Activated CD4-positive, alpha-beta T cell treated with anti-CD3 and anti-CD28 coated beads for 24 hours (primary cell): ENCODE measurements at regions not wholly inside any gene's neighbourhood (a gene's known extent, or its start where the extent isn't known, plus 50 kb on each side); places are given as distances from the start of the nearest gene placed in this dataset.
A peak's percentile ranks its signal among the peaks of the same experiment; 100 is the strongest.
"Not testable (repeated sequence)": the region's sequence is repeated elsewhere in the genome, so short reads cannot be mapped to it uniquely, and the experiment has no call there.

Source experiments
- DNase-seq, 2 donors: peaks; one replicate each; pipeline ENCODE4 v3.0.0-alpha.2; 2020; ENCODE audit warnings: low read depth in 2 of 2

DNA sequence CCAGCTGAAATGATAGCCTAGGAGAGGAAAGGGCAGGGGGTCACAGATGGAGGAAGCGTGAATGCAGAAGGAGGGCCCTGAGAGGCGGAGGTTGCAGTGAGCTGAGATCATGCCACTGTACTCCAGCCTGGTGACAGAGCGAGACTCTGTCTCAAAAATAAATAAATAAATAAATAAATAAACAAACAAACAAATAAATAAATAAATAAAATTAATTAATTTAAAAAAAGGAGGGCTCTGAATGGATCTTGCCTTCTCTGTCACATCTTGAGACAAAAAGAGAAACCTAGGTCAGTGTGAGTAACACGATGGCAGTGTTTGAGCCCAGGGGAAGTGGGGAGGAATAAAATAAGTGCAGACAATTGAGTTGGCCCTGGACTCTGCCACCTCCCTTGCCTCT, 182.3 kb upstream of the DAAM1 start:
- DNase-seq, result not testable (repeated sequence)

DNA sequence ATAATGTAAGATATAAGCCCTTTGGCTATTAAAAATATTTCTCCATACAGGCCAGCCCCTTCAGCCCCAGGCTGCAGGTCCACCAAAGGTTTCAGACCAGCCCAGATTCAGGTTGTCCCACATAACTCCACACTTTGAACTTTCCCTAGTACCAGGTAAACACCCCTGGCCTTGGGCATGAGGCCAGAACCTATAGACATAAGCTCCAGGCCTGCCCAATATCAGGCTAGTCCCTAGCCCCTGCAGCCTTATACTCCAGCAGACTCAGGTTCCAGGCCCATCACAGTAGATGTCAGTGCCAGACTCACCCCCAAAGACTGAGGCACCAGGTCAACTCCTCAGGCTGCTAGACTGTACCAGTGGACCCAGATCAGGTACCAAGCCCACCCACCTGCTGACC, 178.5 kb upstream of the DAAM1 start:
- DNase-seq, result no peak

DNA sequence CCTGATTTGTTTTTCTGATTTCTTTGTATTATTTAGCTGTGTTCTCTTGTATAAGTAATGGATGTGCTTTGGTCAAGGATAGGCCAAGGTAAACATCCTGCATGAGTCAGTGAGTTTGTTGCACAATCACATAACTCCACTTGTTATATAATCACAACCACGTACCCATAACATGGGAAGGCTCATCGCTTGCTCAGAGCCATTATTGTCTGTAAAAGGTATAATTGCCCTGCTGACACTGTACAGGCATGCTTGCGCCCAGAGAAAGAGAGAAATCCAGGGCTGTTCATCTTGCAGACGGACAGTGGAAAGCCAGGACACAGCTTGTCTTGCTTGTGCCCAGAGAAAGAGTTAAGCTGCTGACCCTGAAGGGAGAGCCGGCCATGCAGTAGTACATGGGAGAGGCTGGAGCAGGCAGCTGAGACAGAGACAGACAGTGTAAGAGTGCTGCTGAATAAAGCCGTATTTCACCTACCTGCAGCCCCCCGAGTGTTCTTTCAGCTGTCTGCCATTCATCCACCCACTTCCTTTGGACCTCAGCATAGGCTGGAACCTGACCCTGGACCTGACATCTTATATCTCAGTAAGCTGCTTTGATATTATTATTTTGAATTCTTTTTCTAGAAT, 174.7 kb upstream of the DAAM1 start:
- no peak for DNase-seq

DNA sequence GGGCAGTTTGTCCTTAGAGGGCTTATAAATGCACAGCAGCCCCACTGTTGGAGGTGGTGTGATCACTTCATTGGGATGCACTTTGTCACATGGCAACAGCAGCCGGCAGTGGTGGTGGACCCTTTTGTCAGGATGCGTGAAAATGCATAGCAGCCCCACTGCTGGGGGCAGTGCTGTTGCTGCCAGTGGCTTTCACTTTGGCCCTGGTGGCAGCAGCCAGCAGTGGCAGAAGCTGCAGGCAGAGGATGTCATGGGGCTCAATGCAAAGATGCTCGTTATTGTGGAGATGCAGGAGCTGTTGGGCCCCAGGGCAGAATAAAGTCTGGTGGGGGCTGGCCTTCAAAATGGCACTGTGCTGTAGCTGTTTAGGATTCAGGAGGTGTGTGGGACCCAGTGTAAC, 173.0 kb upstream of the DAAM1 start:
- DNase-seq, result no peak

DNA sequence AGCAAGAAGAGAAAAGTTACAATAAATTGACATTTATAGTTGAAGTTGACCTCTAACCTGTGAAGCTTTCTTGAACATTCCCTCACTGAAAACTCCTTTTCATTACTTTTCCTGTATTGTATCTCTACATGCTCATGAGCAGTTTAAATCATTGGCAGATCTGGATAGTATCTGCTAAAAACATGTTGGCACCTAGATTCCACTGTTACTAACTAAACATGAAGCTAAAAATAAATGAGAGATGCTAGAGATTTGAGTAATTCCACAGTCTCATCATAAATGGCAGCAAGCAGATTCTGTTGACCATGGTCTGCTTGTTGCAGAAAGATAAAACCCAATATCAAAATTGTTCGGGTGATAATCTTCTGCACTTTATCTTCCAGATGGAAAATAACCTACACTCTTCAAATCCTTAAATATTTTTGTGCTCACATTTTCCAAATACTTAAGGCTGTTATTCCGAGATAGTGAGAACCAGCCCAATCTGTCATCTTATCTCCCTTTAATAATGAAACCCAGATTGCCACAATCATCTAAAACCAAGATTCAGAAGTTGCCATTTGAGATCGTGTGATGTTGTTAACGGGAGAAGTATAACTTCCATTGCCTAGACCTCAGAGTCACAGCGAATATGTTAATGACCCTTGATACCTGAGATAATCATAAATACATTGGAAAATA, 171.0 kb upstream of the DAAM1 start:
- DNase-seq, result no peak

DNA sequence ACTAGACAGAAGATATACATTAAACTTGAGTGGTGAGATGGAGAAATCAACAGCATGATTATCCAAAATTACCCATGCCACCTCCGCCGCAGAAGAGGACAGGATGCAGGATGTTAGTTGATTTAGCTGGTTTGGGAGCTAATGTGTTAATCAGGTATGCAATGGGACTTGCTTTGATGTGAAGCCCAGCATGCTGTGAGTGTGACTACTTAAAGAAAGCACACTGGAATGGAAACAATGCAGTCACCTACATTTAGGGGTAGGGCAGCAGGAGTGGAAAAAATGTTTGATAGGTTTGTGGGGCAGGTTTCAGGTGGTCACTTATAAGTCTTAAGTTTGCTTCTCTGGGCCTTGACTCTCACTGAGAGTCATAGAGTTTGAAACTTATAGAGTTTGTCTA, 170.0 kb upstream of the DAAM1 start:
- DNase-seq, result no peak

DNA sequence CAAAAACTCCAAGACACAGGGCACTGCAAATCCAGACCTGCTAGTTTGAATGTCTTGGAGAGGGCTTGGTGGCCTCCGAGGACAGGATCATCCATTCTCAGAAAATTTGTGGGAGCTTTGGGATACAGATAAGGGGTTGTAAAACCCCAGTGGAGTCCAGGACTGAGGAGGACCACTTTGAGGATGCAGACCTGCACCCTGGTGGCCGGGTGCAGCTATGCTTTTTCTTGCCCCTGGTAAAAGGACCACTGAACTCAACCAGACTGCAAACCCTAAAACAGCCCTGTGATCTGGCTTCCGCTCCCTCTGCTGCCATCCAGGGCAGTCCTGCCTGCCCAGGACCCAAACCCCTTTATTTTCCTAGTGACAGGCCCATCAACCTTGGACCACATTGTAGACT, 169.5 kb upstream of the DAAM1 start:
- DNase-seq, result no peak

DNA sequence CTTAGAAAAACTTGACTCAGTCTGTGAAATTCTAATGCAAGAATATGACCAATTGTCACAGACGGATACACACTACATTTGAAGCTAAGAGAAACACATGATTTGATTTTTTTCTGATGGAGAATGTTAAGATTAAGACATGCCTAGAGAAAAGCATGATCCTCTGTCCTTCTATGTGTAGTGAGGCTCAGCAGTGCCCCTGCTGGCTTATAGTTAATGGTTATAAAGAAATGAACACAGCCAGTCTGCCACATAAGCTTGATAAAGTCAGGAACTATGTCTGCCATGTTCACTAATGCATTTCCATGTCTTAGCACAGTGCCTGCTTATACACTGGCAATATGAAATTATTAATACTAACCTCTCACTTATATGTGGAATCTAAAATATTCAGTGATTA, 168.1 kb upstream of the DAAM1 start:
- no peak for DNase-seq

DNA sequence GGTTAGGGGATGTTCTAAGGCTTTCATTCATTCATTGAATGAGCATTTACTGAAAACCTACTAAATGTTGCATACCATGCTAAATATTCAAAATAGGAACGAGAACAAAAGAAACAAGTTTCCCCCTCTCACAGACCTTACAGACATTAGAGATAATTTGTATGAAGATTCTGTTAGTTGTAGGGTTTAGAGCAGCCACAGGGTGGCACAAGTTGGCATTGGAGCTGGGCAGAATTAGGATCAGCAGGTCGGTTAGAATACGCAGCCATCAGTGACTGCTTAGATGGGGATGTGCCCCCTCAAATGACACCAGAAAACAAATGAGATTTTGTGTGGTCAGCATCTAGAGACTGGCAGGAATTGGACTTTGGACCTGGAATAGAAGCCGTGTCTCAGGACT, 166.3 kb upstream of the DAAM1 start:
- DNase-seq, result no peak

DNA sequence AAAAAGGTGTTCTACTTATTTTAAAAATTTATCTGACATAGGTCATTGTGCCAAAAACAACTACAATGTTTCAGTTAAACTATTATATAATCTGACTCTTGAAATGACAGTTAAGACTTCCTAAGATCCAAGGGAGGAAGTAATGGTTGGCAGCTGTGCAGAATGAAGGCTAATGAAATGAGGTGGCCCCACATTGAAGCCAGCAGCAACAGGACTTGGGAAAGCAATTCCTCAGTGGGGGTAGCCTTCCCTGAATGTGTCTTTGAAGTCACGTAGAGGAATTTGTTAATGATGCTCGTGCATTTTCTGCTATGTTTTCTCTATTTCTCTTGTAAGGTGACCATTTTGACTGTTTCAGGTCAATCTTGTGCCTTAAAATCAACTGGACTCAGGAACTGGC, 162.4 kb upstream of the DAAM1 start:
- DNase-seq, result no peak

DNA sequence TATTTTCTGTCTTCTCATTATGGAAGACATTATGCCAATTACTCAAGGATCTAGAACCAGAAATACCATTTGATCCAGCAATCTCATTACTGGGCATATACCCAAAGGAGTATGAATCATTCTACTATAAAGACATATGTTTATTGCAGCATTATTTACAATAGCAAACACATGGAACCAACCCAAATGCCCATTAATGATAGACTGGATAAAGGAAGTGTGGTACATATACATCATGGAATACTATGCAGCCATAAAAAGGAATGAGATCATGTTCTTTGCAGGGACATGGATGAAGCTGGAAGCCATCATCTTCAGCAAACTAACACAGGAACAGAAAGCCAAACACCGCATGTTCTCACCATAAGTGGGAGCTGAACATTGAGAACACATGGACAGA, 161.8 kb upstream of the DAAM1 start:
- not testable (repeated sequence) for DNase-seq

DNA sequence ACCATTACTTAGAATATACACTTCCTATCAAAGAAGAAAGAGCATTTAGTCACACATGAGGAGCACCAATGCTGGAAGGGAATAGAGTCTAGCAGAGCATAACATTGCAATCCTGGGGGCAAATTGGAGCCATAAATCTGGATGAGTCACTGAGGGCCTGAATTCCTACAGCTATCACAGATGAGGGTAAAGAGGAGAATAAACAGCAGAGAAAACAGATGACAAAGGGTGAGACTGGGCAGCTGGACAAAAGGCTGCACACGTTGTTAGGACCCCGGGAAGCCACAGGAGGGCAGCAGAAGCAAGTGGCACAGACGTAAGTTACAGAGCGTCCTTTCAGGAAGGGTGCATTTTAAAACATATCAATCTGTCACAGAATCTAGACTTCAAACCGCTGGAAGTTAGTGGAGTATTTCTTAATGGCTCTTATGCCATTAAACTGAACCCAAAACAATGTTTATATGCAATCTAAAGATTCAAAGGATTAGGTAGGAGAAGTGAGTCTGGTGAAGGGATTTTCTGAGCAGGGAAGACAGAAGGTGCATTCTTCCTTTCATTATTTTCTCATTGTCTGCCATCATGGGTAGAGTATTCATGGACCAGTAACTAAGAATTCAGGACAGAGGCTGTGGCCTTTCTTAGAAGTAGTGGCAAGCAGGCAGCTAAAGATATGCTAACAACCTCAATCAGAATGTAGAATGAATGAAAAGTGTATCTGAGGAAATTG, 159.8 kb upstream of the DAAM1 start:
- peak in 1 of 2 donors; percentile 13 for DNase-seq

DNA sequence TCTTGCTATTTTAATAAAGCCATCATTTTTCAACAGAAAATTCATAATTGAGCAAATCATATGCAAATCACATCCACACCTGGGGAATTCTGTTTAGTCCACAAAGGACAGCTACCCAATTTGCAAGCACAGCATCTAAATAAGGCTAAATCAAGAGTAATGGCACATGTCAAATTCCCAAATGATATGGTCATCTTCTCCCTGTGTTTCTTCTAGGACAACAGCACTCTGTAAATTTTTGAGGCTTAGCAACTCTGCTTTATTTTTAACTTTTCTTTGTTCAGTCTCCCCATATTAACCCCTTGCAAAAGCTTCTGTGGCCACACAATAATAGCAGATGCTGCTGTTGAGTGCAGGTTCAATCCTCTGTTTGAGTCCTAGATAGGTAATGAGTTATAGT, 155.6 kb upstream of the DAAM1 start:
- no peak for DNase-seq

DNA sequence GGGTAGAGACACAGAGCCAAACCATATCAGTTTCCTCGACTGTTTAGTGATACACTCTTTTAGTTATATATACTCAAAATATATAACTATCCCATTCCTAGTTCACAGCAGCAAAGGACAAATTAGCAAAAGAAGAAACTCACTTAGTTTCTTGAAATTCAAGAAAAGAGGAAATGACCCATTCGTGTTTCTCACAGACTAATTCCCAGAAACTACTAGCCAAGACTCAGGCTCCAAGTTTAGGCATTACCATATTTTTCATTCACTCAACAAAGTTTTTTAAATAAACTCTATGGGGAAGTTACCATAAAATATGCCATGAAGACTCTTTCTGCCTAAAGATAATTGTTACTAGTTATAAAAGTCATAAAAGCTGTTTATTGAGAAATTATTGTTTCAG, 152.3 kb upstream of the DAAM1 start:
- DNase-seq, result no peak

DNA sequence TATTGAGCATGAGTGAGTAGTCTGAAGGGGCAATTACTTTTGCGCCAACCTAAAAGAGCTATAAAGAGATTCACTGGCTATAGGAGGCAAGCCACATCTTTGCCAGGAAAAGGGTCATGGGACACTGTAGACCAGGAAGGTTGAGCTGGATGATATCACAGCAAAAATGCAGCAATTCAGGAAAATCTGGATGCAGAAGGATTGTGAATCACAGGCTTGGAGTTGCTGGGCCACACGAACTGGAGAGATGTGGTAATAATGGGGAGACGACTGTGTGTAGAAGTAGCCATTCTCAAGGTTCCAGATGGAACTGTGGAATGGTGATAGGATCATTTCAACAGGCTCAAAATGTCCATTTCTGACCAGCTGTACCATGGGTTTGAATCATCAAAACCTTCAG, 151.4 kb upstream of the DAAM1 start:
- no peak for DNase-seq

DNA sequence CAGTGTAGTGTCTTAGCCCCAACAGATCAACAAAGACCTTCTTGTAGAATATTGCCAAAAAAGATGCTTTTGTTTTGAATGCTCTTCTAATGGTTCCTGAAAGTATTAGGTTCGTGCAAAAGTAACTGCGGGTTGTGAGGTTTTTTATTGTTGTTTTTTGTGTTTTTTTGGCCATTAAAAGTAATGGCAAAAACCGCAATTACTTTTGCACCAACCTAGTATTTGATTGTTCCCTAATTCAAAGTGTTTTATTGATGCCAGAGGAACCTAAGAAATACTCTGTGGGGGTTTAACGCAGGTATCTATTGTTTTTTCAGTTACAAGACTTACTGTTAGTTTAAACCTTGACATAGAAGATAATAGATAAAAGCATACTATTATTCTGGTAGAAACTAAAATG, 150.8 kb upstream of the DAAM1 start:
- no peak for DNase-seq

DNA sequence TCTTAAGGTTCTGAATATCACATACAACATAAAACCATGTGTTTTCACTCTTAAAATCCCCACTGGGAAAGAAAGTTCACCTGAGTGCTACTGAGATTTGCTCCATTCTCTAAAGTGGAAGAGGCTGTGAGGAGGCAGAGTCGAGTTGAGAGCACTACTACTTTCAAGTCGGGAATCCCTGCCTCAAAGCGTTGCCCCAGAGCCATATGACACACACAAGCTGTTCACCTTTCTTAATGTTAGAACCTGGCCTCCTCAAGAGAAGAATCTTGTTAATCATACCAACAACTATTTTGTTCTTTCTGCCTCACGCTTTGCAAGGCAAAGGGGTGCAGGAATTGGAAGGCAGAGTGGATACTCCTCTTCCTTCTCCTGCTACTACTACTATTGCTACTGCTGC, 149.7 kb upstream of the DAAM1 start:
- no peak for DNase-seq

DNA sequence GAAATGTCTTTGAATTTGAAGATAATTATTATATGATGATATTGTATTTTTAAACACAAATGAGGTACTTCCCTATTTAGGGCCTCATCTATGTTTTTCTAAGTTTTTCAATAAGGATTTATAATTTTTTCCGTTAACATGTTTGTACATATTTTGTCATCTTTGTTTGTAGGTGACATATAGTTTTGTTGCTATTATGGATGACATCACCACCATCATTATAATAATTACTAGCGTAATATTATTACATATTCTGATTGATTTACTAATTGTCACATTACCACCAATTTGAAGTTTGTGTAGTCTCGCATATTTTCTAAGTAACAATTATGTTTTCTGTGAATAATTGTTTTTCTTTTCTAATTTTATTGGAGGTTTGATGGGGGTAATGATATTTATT, 147.2 kb upstream of the DAAM1 start:
- DNase-seq, result no peak

DNA sequence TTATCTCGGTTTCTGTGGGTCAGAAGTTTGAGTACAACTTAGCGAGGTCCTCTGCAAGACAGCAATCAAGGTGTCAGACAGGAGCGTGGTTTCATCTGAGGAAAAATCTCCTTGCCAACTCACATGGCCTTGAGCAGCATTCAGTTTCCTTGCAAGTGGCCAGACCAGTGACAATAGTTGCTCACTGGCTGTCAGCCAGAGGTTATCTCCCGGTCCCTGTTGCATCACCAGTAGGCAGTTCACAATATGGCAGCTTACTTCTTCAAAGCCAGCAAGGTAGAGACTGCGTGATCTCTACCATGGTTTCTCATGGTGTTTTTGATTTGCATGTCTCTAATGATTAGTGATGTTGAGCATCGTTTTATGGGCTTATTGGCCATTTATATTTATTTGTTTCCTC, 143.8 kb upstream of the DAAM1 start:
- DNase-seq, result no peak

DNA sequence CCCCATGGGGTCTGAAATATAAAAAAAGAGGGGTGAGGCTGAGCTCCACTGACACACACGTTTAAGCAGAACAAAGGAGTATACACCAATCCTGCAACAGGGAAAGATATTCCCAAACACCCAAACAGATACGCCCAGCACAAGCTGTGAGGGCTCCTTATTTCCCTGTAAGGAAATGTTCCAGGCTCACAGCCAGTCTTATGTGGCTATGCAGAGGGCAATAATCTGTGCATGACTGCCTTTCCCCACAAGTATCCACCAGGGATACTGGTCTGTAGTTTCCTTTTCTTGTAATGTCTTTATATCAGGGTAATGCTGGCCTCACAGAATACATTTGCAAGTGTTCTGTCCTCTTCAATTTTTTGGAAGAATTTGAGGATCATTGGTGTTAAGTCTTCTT, 141.7 kb upstream of the DAAM1 start:
- DNase-seq, result no peak

DNA sequence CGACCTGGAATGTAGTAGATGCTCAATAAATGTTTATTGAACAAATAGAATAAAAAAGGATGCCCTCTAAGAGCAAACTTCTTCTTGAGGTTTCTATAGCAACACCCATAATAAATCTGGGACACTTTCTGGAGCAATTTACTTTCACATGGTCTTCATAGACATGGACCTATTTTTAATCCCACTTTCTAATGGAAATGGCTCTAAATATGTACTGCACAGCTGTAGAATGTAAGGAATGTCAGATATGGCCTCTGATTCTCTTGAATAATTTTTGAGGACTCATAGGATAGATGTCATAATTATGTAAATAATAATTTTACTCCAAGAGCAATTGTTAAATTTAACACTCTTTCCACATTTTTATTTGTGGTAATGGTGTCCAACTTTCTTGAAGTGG, 133.5 kb upstream of the DAAM1 start:
- DNase-seq, result no peak

DNA sequence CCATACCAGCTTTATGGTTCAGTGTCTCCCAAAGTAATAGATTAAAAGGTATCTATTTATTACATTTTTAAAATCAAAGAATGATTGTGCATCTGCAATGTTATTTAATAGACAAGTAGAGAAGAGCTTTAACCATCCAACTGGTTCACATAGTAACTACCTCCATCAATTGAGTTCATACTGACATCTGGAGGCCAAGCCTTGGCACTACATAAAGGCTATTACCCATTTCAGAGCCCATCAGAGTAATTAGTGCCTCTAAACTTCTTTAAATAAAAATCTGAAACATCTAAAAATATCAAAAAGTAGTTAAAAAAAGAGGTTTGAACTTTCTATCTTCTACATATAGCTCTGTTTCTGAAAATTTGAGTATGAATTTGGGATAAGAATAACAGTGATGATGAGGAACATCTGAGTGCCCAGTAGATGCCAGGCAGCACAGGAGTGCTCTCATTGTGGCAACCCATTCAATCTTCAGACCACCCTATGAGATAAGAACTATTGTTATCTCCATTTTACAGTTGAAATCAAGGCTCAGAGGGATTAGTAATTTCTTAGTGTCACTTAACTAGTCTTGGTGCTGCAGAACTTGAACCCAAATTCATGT, 132.9 kb upstream of the DAAM1 start:
- DNase-seq, result no peak

DNA sequence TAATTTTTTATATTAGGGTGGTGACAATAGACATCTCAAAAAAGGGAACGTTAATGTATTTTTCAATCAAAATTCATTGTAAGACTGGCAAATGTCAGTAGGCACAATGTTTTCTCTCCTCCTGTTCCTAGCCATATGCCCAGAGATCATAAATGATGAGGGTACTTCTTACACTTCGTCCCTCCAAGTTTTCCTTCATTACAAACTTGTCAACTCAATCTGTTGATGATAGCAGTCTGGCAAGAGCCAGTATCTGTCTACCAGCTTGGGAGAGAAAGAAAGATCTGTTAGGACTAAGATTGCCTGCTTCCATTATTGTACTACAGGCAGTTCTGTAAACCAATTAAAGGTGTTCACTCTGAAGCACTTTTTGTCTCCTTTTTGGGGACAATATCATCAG, 130.9 kb upstream of the DAAM1 start:
- DNase-seq, result no peak
